Omental fat pad (tissue), 3 donors: ENCODE measurements at regions not wholly inside any gene's neighbourhood (a gene's known extent, or its start where the extent isn't known, plus 50 kb on each side); places are given as distances from the start of the nearest gene placed in this dataset.

ENCODE experiments used
- ATAC-seq: fragments of 150-250 bp; one replicate; pipeline ENCODE4 v1.9.1; 2016; ENCODE audit warnings: mild to moderate bottlenecking, moderate library complexity; ENCODE audit not compliant: low FRiP score
- DNase-seq: peaks from one replicate; pipeline ENCODE4 v3.0.0-alpha.2; 2019; ENCODE audit warnings: low spot score
- CTCF ChIP-seq, 3 donors: fragments of 450-650 bp; IDR thresholded peaks; one replicate each; pipeline ENCODE4 v1.5.1; 2016 to 2017; ENCODE audit warnings: antibody characterized with exemption in 3 of 3, mild to moderate bottlenecking in 3 of 3, moderate library complexity in 2 of 3

- DNase-seq (no peak), ATAC-seq (no peak)
- no peak for TF ChIP-seq CTCF (IDR thresholded peaks at IDR 0.05)
Measured at GRCh38 chr7:47639495-47640110, 57.7 kb upstream of the TNS3 start.

- no peak for TF ChIP-seq CTCF (IDR thresholded peaks at IDR 0.05)
- no peak for ATAC-seq
- DNase-seq = no peak
Measured at GRCh38 chr7:47638679-47639315, 56.9 kb upstream of the TNS3 start.

- ATAC-seq (no peak), DNase-seq (no peak)
- no peak for TF ChIP-seq CTCF (IDR thresholded peaks at IDR 0.05)
Measured at GRCh38 chr7:47636433-47637175, 54.7 kb upstream of the TNS3 start.

- DNase-seq = no peak
- ATAC-seq = no peak
Measured at GRCh38 chr7:47636081-47636432, 54.1 kb upstream of the TNS3 start.

GRCh38 chr7:47635091-47636080, 53.5 kb upstream of the TNS3 start:
- TF ChIP-seq CTCF (IDR thresholded peaks at IDR 0.05) = no peak
- ATAC-seq = peak; percentile 72

More at GRCh38 chr7:47636081-47636432, 54.1 kb upstream of the TNS3 start:
- no peak for TF ChIP-seq CTCF (IDR thresholded peaks at IDR 0.05)

GRCh38 chr7:47634273-47634672, 52.4 kb upstream of the TNS3 start:
- no peak for TF ChIP-seq CTCF (IDR thresholded peaks at IDR 0.05)
- no peak for DNase-seq
- ATAC-seq = no peak

More at GRCh38 chr7:47635091-47636080, 53.5 kb upstream of the TNS3 start:
- DNase-seq = no peak
